Activated naive CD4-positive, alpha-beta T cell treated with anti-CD3 and anti-CD28 coated beads, Interleukin-2, amount 10 ng/mL, durations not matched to agents 7 days and 5 days (primary cell): ENCODE measurements at regions not wholly inside any gene's neighbourhood (a gene's known extent, or its start where the extent isn't known, plus 50 kb on each side); places are given as distances from the start of the nearest gene placed in this dataset.
"Not testable (repeated sequence)": the region's sequence is repeated elsewhere in the genome, so short reads cannot be mapped to it uniquely, and the experiment has no call there.

Experiments used
- CTCF ChIA-PET: fragments of 350-600 bp; sonication (Branson Sonifier 250); formaldehyde crosslinking; loops from one replicate; lab custom pipeline; 2021; ENCODE audit warnings: antibody characterized with exemption; lab: Charles Lee
- DNase-seq: peaks from one replicate; pipeline ENCODE4 v3.0.0-alpha.2; 2020
- H3K27ac Mint-ChIP-seq: one replicate; pipeline ENCODE4 v1.8.0; 2021; ENCODE audit warnings: mild to moderate bottlenecking, moderate library complexity, mixed read lengths
- H3K27me3 Mint-ChIP-seq: one replicate; pipeline ENCODE4 v1.8.0; 2021; ENCODE audit warnings: mild to moderate bottlenecking, mixed read lengths
- H3K36me3 Mint-ChIP-seq: one replicate; pipeline ENCODE4 v1.8.0; 2021; ENCODE audit warnings: mixed read lengths
- H3K4me1 Mint-ChIP-seq: one replicate; pipeline ENCODE4 v1.8.0; 2021; ENCODE audit warnings: mixed read lengths
- H3K4me3 Mint-ChIP-seq: one replicate; pipeline ENCODE4 v1.8.0; 2021; ENCODE audit warnings: mild to moderate bottlenecking, moderate library complexity, mixed read lengths
- H3K9me3 Mint-ChIP-seq: one replicate; pipeline ENCODE4 v1.8.0; 2021; ENCODE audit warnings: mixed read lengths

- H3K4me3 Mint-ChIP-seq, H3K4me1 Mint-ChIP-seq, DNase-seq, H3K27ac Mint-ChIP-seq, H3K36me3 Mint-ChIP-seq, CTCF ChIA-PET, H3K27me3 Mint-ChIP-seq: not testable (repeated sequence)
- peaks cover 23% of the 10 kb centered on the region for H3K9me3 Mint-ChIP-seq
Measured at GRCh38 chr14:27817746-27818430, 948.7 kb upstream of the FOXG1 start.

- H3K27ac Mint-ChIP-seq, DNase-seq, H3K36me3 Mint-ChIP-seq, H3K4me1 Mint-ChIP-seq, H3K4me3 Mint-ChIP-seq, CTCF ChIA-PET, H3K27me3 Mint-ChIP-seq: not testable (repeated sequence)
- peaks cover 15% of the 10 kb centered on the region for H3K9me3 Mint-ChIP-seq
Measured at GRCh38 chr14:27826149-27826548, 940.4 kb upstream of the FOXG1 start.

- H3K27me3 Mint-ChIP-seq, H3K36me3 Mint-ChIP-seq, H3K9me3 Mint-ChIP-seq, H3K27ac Mint-ChIP-seq, H3K4me3 Mint-ChIP-seq, CTCF ChIA-PET, H3K4me1 Mint-ChIP-seq, DNase-seq: not testable (repeated sequence)
Measured at GRCh38 chr14:27831978-27832377, 934.6 kb upstream of the FOXG1 start.

GRCh38 chr14:27833001-27833400 lies 933.6 kb upstream of the FOXG1 start:
- H3K4me1 Mint-ChIP-seq, CTCF ChIA-PET, H3K27ac Mint-ChIP-seq, H3K4me3 Mint-ChIP-seq, H3K9me3 Mint-ChIP-seq, DNase-seq, H3K27me3 Mint-ChIP-seq, H3K36me3 Mint-ChIP-seq: not testable (repeated sequence)

- Mint-ChIP-seq H3K9me3 (peaks cover 5% of the 10 kb centered on the region), H3K36me3 (no peaks in the 10 kb centered on the region), H3K4me3 (no peak overlapping the region), H3K27me3 (no peaks in the 10 kb centered on the region), H3K4me1 (no peaks in the 10 kb centered on the region), H3K27ac (no peak overlapping the region)
- CTCF ChIA-PET, result no interaction called here
- DNase-seq, result no peak
Measured at GRCh38 chr14:27836386-27836785, 930.2 kb upstream of the FOXG1 start.

GRCh38 chr14:27845241-27845850 lies 921.2 kb upstream of the FOXG1 start:
- no peak overlapping the region for H3K27ac Mint-ChIP-seq
- no peak for DNase-seq
- H3K4me1 Mint-ChIP-seq, result no peaks in the 10 kb centered on the region
- CTCF ChIA-PET, result no interaction called here
- no peak overlapping the region for H3K4me3 Mint-ChIP-seq
- H3K27me3 Mint-ChIP-seq, result no peaks in the 10 kb centered on the region
- no peaks in the 10 kb centered on the region for H3K36me3 Mint-ChIP-seq
- peaks cover 20% of the 10 kb centered on the region for H3K9me3 Mint-ChIP-seq

GRCh38 chr14:27845902-27846301 lies 920.7 kb upstream of the FOXG1 start:
- Mint-ChIP-seq H3K36me3 (no peaks in the 10 kb centered on the region), H3K9me3 (peaks cover 22% of the 10 kb centered on the region), H3K27me3 (no peaks in the 10 kb centered on the region), H3K27ac (no peak overlapping the region), H3K4me3 (no peak overlapping the region), H3K4me1 (no peaks in the 10 kb centered on the region)
- CTCF ChIA-PET, result no interaction called here
- DNase-seq, result no peak

GRCh38 chr14:27847480-27847879 lies 919.1 kb upstream of the FOXG1 start:
- H3K27ac Mint-ChIP-seq, H3K4me3 Mint-ChIP-seq, H3K4me1 Mint-ChIP-seq, H3K27me3 Mint-ChIP-seq, H3K36me3 Mint-ChIP-seq, CTCF ChIA-PET, DNase-seq: not testable (repeated sequence)
- H3K9me3 Mint-ChIP-seq, result peaks cover 23% of the 10 kb centered on the region

- H3K4me3 Mint-ChIP-seq, CTCF ChIA-PET, H3K27ac Mint-ChIP-seq, DNase-seq, H3K4me1 Mint-ChIP-seq, H3K27me3 Mint-ChIP-seq, H3K36me3 Mint-ChIP-seq: not testable (repeated sequence)
- peaks cover 27% of the 10 kb centered on the region for H3K9me3 Mint-ChIP-seq
Measured at GRCh38 chr14:27849193-27849592, 917.4 kb upstream of the FOXG1 start.

GRCh38 chr14:27862684-27863083 lies 903.9 kb upstream of the FOXG1 start:
- Mint-ChIP-seq H3K27ac (no peak overlapping the region), H3K36me3 (no peaks in the 10 kb centered on the region), H3K4me1 (no peaks in the 10 kb centered on the region), H3K9me3 (peaks cover 18% of the 10 kb centered on the region), H3K27me3 (no peaks in the 10 kb centered on the region), H3K4me3 (no peak overlapping the region)
- CTCF ChIA-PET, result no interaction called here
- no peak for DNase-seq

- DNase-seq, result no peak
- no peak overlapping the region for H3K27ac Mint-ChIP-seq
- no peaks in the 10 kb centered on the region for H3K36me3 Mint-ChIP-seq
- peaks cover 16% of the 10 kb centered on the region for H3K9me3 Mint-ChIP-seq
- no peak overlapping the region for H3K4me3 Mint-ChIP-seq
- no peaks in the 10 kb centered on the region for H3K27me3 Mint-ChIP-seq
- CTCF ChIA-PET, result no interaction called here
- H3K4me1 Mint-ChIP-seq, result no peaks in the 10 kb centered on the region
Measured at GRCh38 chr14:27863166-27863565, 903.4 kb upstream of the FOXG1 start.

GRCh38 chr14:27881063-27881462 lies 885.5 kb upstream of the FOXG1 start:
- CTCF ChIA-PET, result no interaction called here
- DNase-seq, result no peak
- no peak overlapping the region for H3K27ac Mint-ChIP-seq
- peaks cover 39% of the 10 kb centered on the region for H3K9me3 Mint-ChIP-seq
- H3K4me3 Mint-ChIP-seq, result no peak overlapping the region
- no peaks in the 10 kb centered on the region for H3K27me3 Mint-ChIP-seq
- H3K4me1 Mint-ChIP-seq, result no peaks in the 10 kb centered on the region
- no peaks in the 10 kb centered on the region for H3K36me3 Mint-ChIP-seq

- Mint-ChIP-seq H3K9me3 (peaks cover 39% of the 10 kb centered on the region), H3K36me3 (no peaks in the 10 kb centered on the region), H3K4me3 (no peak overlapping the region), H3K27me3 (no peaks in the 10 kb centered on the region), H3K4me1 (no peaks in the 10 kb centered on the region), H3K27ac (no peak overlapping the region)
- no peak for DNase-seq
- CTCF ChIA-PET, result no interaction called here
Measured at GRCh38 chr14:27881646-27882045, 884.9 kb upstream of the FOXG1 start.

- Mint-ChIP-seq H3K27me3 (no peaks in the 10 kb centered on the region), H3K27ac (no peak overlapping the region), H3K36me3 (no peaks in the 10 kb centered on the region), H3K4me3 (no peak overlapping the region), H3K9me3 (peaks cover 23% of the 10 kb centered on the region), H3K4me1 (no peaks in the 10 kb centered on the region)
- CTCF ChIA-PET, result no interaction called here
- no peak for DNase-seq
Measured at GRCh38 chr14:27886256-27886655, 880.3 kb upstream of the FOXG1 start.

GRCh38 chr14:27890259-27890658 lies 876.3 kb upstream of the FOXG1 start:
- no peak for DNase-seq
- Mint-ChIP-seq H3K9me3 (peaks cover 10% of the 10 kb centered on the region), H3K27ac (no peak overlapping the region), H3K36me3 (no peaks in the 10 kb centered on the region), H3K4me1 (no peaks in the 10 kb centered on the region), H3K4me3 (no peak overlapping the region), H3K27me3 (no peaks in the 10 kb centered on the region)
- CTCF ChIA-PET, result no interaction called here
